Midbrain (tissue), 1 donor: ENCODE measurements at regions not wholly inside any gene's neighbourhood (a gene's known extent, or its start where the extent isn't known, plus 50 kb on each side); places are given as distances from the start of the nearest gene placed in this dataset.

Source experiments
- DNase-seq: peaks from one replicate; lab custom pipeline; 2025; lab: John Stamatoyannopoulos, UW

- DNase-seq = no peak
Observed at GRCh38 chr6:128667339-128667858, 147.0 kb upstream of the PTPRK start.

- DNase-seq = no peak
Observed at GRCh38 chr6:128666405-128666804, 146.0 kb upstream of the PTPRK start.

- no peak for DNase-seq
Observed at GRCh38 chr6:128663238-128663637, 142.8 kb upstream of the PTPRK start.

DNA sequence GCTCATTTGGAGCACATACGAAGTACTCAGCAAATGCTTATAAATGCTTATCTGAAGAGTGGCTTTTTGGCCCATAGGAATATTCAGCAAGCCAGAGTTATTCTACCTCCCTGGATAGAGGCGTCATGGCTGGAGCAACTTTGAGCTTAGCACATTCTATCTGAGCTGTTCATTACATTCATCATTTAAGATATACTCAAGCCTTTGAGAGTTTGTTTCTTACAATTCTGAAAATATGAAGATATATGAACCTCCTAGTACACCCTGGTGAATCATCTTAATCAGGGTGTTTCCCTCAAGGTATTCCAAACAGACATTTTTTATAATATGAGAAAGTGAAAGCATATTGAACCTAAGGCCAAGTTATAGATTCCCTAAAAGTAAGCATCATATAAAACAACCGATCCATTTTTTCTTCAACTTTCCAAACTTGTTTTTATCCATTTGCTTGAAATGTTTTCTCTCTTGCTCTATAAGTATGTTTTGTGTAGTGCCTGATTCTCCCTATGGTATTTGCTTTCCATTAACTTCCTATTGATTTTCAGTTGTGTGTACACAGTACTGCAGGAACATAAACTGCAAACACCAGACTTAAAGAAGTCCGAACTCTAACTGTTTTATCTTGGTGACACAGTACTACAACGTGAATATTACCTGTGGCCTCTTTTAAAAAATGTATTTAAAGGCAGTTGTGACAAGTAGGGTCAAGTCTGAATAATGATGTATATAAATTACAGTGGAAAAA, 139.7 kb upstream of the PTPRK start:
- no peak for DNase-seq

GRCh38 chr6:128659276-128659675, 138.9 kb upstream of the PTPRK start:
- DNase-seq = no peak

DNA sequence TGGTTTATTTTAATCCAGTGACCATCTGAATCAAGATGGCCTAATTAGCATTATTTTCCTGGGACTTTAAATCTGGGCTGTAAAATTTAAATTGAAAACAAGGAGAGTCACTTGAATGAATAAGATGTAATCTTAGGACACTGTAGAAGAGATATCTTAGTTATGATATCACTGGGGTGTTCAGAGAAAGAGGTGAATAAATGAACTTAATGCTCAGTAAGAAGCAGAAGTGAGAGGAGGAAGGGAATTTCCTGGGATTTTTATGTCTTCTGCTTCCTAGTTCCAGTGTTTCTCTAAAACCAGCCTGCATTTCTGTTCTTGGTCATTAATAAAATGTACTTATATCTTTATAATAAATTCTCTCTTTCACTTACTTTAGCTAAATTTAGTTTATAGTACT, 136.8 kb upstream of the PTPRK start:
- DNase-seq = no peak

GRCh38 chr6:128655978-128656498, 135.6 kb upstream of the PTPRK start:
- DNase-seq = no peak

DNA sequence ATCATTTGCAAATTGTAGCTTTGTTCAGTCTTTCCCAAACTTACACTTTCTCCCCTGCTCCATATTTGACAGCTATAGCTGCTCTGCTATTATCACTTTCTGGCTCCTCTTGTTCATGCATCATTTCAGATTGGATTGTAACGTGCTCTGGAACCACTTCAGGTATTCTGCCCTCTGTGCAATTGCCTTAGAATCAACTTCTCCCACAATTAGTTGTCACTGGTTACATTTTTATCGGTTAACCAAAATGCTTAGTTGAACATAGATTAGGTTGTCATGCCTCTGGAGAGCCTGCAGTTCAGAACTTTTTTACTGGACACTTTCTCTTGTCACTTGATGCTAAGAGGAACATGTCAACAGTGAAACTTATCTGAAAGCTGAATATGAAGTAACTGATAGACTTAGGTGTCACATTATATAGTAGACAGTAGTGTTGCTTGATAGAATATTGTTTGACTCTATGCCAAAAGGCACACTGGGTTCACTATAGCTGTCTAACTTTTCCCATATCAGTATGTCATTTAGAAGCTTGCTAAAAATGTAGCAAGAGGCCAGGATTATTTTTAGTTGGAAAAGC, 127.7 kb upstream of the PTPRK start:
- no peak for DNase-seq

- DNase-seq = no peak
Observed at GRCh38 chr6:128642132-128642531, 121.7 kb upstream of the PTPRK start.

DNA sequence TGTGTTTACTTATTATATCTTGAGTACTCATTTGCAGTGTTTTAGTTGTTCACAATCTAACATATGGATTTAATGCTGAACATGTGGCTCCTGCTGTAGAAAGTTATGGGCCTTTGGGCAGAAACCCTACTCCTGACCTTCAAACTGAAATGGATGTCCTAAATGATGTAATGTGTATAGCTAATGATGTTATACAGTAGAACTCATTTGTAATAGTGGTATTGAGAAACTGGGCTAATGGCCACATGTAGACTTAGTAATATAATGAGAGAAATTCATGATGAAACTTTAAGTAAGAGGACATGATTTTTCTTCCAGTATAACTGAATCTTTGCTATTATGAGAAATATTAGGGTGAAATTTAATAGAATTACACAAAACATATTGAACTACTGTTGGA, 121.3 kb upstream of the PTPRK start:
- no peak for DNase-seq

- DNase-seq = no peak
Observed at GRCh38 chr6:128638817-128639216, 118.4 kb upstream of the PTPRK start.

DNA sequence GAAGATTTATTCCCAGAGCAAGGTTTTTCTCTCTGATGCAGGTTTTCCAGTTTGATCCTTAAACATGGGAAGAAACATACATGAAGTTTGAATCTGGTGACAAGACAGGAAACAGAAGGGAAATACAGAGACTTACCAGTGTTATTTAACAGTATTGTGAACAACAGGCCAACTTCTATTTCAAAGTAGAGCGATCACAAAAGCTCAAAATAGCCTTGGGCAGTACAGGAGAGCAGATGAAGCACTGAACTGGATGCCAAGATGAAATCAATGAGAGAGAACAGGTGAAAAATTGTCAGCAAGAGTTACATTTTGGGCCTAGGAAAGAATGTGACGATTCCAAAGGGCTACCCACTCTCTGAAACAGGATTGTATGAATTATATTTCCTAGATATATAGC, 114.8 kb upstream of the PTPRK start:
- DNase-seq = no peak

- DNase-seq = no peak
Observed at GRCh38 chr6:128632131-128632530, 111.7 kb upstream of the PTPRK start.

GRCh38 chr6:128631031-128631430, 110.6 kb upstream of the PTPRK start:
- no peak for DNase-seq

- no peak for DNase-seq
Observed at GRCh38 chr6:128630213-128630612, 109.8 kb upstream of the PTPRK start.

DNA sequence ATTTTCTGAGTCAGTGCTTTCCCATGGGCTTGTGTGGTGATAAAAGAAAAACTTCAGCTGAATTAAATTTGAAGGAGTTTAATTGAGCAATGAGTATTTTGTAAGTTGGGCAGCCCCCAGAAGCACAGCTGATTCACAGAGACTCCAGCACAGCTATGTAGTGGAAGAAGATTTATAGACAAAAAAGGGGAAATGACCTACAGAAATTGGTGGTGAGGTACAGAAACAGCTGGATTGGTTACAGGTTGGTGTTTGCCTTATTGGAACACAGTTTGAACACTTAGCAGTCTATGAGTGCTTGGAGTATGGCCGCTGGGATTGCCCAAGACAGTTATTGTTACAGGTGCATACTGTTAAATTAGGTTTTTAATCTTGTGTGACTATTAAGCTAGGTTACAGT, 96.9 kb upstream of the PTPRK start:
- no peak for DNase-seq

GRCh38 chr6:128616342-128616741, 95.9 kb upstream of the PTPRK start:
- DNase-seq = no peak

DNA sequence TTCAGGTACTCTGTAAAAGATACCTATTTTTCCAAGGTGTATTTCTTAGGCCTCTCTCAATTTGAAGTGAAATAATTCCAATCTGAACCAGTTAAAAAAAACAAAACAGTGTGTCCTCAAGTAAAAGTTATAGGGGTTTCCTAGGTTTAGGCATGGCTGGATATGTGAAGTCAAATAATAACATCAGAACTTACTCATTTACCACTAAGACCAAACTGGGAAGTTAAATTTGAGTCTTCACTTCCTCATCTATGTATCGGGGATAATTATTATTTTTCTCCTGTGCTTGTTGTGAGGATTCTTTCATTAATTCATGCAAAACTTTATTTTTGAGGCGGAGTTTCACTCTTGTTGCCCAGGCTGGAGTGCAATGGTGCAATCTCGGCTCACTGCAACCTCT, 86.2 kb upstream of the PTPRK start:
- DNase-seq = no peak

DNA sequence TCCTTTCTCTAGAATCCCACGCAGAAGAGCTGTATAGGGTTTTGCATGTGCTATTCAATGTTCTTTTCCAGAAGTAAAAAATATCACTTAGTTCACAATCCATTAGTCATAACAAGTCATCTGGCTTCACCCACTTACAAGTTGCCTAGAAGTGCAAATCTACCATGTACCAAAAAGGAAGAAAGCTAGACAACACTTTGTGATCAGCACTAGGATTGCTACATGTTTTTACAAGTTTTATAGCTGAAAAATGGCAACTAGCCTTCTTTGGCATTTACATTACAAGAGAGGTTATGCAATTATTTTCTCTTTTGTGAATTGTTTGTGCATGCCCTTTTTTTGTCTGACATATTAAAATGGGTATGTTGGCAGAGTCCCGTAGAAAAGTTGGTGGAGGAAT, 85.6 kb upstream of the PTPRK start:
- DNase-seq = no peak

- DNase-seq = no peak
Observed at GRCh38 chr6:128601060-128601459, 80.7 kb upstream of the PTPRK start.

- no peak for DNase-seq
Observed at GRCh38 chr6:128600397-128600951, 80.1 kb upstream of the PTPRK start.

DNA sequence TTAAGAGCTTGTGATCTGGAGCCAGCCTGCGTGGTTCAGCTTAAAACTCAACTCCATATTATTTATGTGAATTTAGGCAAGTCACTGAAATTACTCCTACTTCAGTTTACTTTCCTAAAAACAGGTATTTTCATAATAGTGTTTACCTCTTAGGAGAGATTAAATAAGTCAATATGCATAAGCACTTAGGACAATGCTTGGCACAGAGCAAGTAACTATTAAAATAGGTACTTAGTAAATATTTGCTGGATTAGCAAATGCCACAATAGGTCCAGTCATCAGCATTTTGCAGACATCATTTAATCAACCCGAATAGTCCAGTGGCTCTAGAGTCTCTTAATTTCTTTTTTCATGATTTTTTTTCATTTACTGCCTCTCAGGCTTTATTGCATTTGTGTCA, 78.6 kb upstream of the PTPRK start:
- no peak for DNase-seq

DNA sequence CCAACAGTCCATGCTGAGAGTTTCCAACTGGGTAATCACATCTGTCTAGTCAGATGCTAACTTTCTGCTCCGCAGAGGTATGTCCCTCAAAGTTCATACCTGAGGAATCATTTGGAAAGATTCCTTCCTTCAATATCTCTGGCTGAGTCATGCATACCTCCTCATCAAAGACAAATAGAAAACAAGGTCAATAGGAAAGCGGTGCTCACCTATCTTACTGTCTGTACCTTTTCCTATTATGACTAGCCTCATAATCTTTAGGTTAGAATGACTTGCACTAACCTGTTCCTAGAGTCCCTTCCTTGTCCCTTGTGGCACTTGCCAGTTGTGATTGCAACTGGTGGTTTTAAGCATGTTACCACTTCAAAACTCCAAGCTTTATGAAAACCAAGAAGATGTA, 78.2 kb upstream of the PTPRK start:
- DNase-seq = no peak
